H9 (cell line): ENCODE measurements at regions not wholly inside any gene's neighbourhood (a gene's known extent, or its start where the extent isn't known, plus 50 kb on each side); places are given as distances from the start of the nearest gene placed in this dataset.
A peak's percentile ranks its signal among the peaks of the same experiment; 100 is the strongest.

ENCODE experiments used
- DNase-seq: peaks from one replicate; pipeline ENCODE4 v3.0.0-alpha.2; 2017
- H2AFZ ChIP-seq: one replicate; pipeline ENCODE4 v1.6.1; 2013; ENCODE audit warnings: mild to moderate bottlenecking, low read length, control low read depth, moderate library complexity
- H2AK5ac ChIP-seq: 2 replicates; pipeline ENCODE4 v1.6.1; 2013; ENCODE audit warnings: low read length, control low read depth, mixed read lengths; ENCODE audit not compliant: insufficient read length
- H2BK120ac ChIP-seq: one replicate; pipeline ENCODE4 v1.6.1; 2013; ENCODE audit warnings: low read depth, mild to moderate bottlenecking, low read length, control low read depth, inconsistent platforms; ENCODE audit not compliant: poor library complexity, severe bottlenecking
- H2BK12ac ChIP-seq: 2 replicates; pipeline ENCODE4 v1.6.1; 2013; ENCODE audit warnings: low read length, control low read depth, mixed read lengths, low read depth; ENCODE audit not compliant: insufficient read length
- H2BK15ac ChIP-seq: 2 replicates; pipeline ENCODE4 v1.6.1; 2013; ENCODE audit warnings: low read depth, low read length, control low read depth
- H2BK20ac ChIP-seq: one replicate; pipeline ENCODE4 v1.6.1; 2013; ENCODE audit warnings: low read depth, mild to moderate bottlenecking, low read length, control low read depth, inconsistent platforms; ENCODE audit not compliant: poor library complexity, severe bottlenecking
- H2BK5ac ChIP-seq: 2 replicates; pipeline ENCODE4 v1.6.1; 2013; ENCODE audit warnings: low read length, control low read depth, mixed read lengths; ENCODE audit not compliant: insufficient read length
- H3K14ac ChIP-seq: 2 replicates; pipeline ENCODE4 v1.6.1; 2013; ENCODE audit warnings: low read length, control low read depth; ENCODE audit not compliant: insufficient read depth
- H3K18ac ChIP-seq: 2 replicates; pipeline ENCODE4 v1.6.1; 2013; ENCODE audit warnings: low read depth, mild to moderate bottlenecking, mixed read lengths, low read length, control low read depth; ENCODE audit not compliant: insufficient read length
- H3K23ac ChIP-seq: 2 replicates; pipeline ENCODE4 v1.6.1; 2013; ENCODE audit warnings: low read length, control low read depth, mixed read lengths, low read depth; ENCODE audit not compliant: insufficient read length
- H3K23me2 ChIP-seq: 2 replicates; pipeline ENCODE4 v1.6.1; 2013; ENCODE audit warnings: low read depth, mild to moderate bottlenecking, mixed read lengths, low read length, control low read depth; ENCODE audit not compliant: insufficient read length, poor library complexity, severe bottlenecking
- H3K27ac ChIP-seq: 2 replicates; pipeline ENCODE4 v1.5.1; 2013; ENCODE audit warnings: low read length, control low read depth, mixed read lengths, low read depth; ENCODE audit not compliant: insufficient read length
- H3K27me3 ChIP-seq: 2 replicates; pipeline ENCODE4 v1.6.1; 2013; ENCODE audit warnings: low read length, control low read depth, inconsistent platforms; ENCODE audit not compliant: insufficient read depth
- H3K4ac ChIP-seq: 2 replicates; pipeline ENCODE4 v1.6.1; 2013; ENCODE audit warnings: low read depth, mild to moderate bottlenecking, control low read depth, inconsistent platforms, low read length, moderate library complexity
- H3K4me1 ChIP-seq: 2 replicates; pipeline ENCODE4 v1.6.1; 2013; ENCODE audit warnings: low read length, control low read depth, inconsistent platforms; ENCODE audit not compliant: insufficient read depth
- H3K4me2 ChIP-seq: 2 replicates; pipeline ENCODE4 v1.6.1; 2013; ENCODE audit warnings: low read length, control low read depth, mixed read lengths; ENCODE audit not compliant: insufficient read length, insufficient read depth
- H3K56ac ChIP-seq: 2 replicates; pipeline ENCODE4 v1.6.1; 2013; ENCODE audit warnings: low read depth, mild to moderate bottlenecking, mixed read lengths, low read length, control low read depth; ENCODE audit not compliant: insufficient read length
- H3K79me1 ChIP-seq: 2 replicates; pipeline ENCODE4 v1.6.1; 2013; ENCODE audit warnings: low read depth, mild to moderate bottlenecking, moderate library complexity, low read length, control low read depth, inconsistent platforms; ENCODE audit not compliant: insufficient read depth, poor library complexity, severe bottlenecking
- H3K79me2 ChIP-seq: 2 replicates; pipeline ENCODE4 v1.6.1; 2013; ENCODE audit warnings: low read length, control low read depth, inconsistent platforms; ENCODE audit not compliant: insufficient read depth
- H3K9ac ChIP-seq: 2 replicates; pipeline ENCODE4 v1.6.1; 2013; ENCODE audit warnings: low read length, control low read depth, mixed read lengths; ENCODE audit not compliant: insufficient read length; ENCODE audit errors: extremely low read depth
- H3K9me3 ChIP-seq: one replicate; pipeline ENCODE4 v1.6.1; 2013; ENCODE audit warnings: low read depth, low read length, inconsistent platforms; ENCODE audit not compliant: control insufficient read depth
- H3T11ph ChIP-seq: one replicate; pipeline ENCODE4 v1.6.1; 2013; ENCODE audit warnings: mild to moderate bottlenecking, low read length, control low read depth, inconsistent platforms
- H4K20me1 ChIP-seq: one replicate; pipeline ENCODE4 v1.6.1; 2013; ENCODE audit not compliant: control insufficient read depth, insufficient read length, insufficient read depth
- H4K5ac ChIP-seq: 2 replicates; pipeline ENCODE4 v1.6.1; 2013; ENCODE audit warnings: low read depth, mild to moderate bottlenecking, mixed read lengths, low read length, control low read depth; ENCODE audit not compliant: insufficient read length
- H4K8ac ChIP-seq: replicated peaks from 2 replicates; pipeline ENCODE4 v1.6.1; 2013; ENCODE audit warnings: low read length, control low read depth, mixed read lengths, low read depth; ENCODE audit not compliant: insufficient read length
- H4K91ac ChIP-seq: 2 replicates; pipeline ENCODE4 v1.6.1; 2013; ENCODE audit warnings: low read depth, mild to moderate bottlenecking, moderate library complexity, mixed read lengths, low read length, control low read depth; ENCODE audit not compliant: insufficient read length
- H3K27ac Mint-ChIP-seq, 3 experiments: 2 replicates in 2 of 3; 3 replicates in 1 of 3; pipeline ENCODE4 v1.8.0; 2020 to 2021; ENCODE audit warnings: mixed read lengths in 3 of 3, mild to moderate bottlenecking in 1 of 3, moderate library complexity in 1 of 3
- H3K27me3 Mint-ChIP-seq: 2 replicates; pipeline ENCODE4 v1.8.0; 2021; ENCODE audit warnings: low read depth, mild to moderate bottlenecking, moderate library complexity, mixed read lengths
- H3K36me3 Mint-ChIP-seq, 3 experiments: 2 replicates in 2 of 3; 3 replicates in 1 of 3; pipeline ENCODE4 v1.8.0; 2020 to 2021; ENCODE audit warnings: low read depth in 3 of 3, mixed read lengths in 3 of 3; ENCODE audit not compliant: insufficient read depth in 1 of 3
- H3K4me1 Mint-ChIP-seq, 2 experiments: 2 replicates each; pipeline ENCODE4 v1.8.0; 2020; ENCODE audit warnings: mixed read lengths in 2 of 2
- H3K4me3 Mint-ChIP-seq, 2 experiments: 2 replicates in 1 of 2; 3 replicates in 1 of 2; pipeline ENCODE4 v1.8.0; 2020 to 2021; ENCODE audit warnings: mild to moderate bottlenecking in 2 of 2, mixed read lengths in 2 of 2, moderate library complexity in 1 of 2
- H3K9me3 Mint-ChIP-seq, 2 experiments: 2 replicates in 1 of 2; 3 replicates in 1 of 2; pipeline ENCODE4 v1.8.0; 2020; ENCODE audit warnings: mild to moderate bottlenecking in 2 of 2, mixed read lengths in 2 of 2, moderate library complexity in 1 of 2
- CTCF ChIP-seq: fragments of 200-600 bp; sonication (generic); conservative IDR thresholded peaks from 3 replicates; pipeline ENCODE4 v1.8.0; 2021; ENCODE audit warnings: antibody characterized with exemption, mild to moderate bottlenecking
- WGBS: extraction: QIAGEN DNeasy Blood & Tissue Kit; methylation state at CpG from one replicate; pipeline ENCODE4 v1.1.7; 2013; ENCODE audit warnings: missing lambda C conversion rate, low lambda C conversion rate, mixed read lengths; ENCODE audit not compliant: insufficient read length; ENCODE audit errors: extremely low coverage; 5-methylcytosine and 5-hydroxymethylcytosine counted together

DNA sequence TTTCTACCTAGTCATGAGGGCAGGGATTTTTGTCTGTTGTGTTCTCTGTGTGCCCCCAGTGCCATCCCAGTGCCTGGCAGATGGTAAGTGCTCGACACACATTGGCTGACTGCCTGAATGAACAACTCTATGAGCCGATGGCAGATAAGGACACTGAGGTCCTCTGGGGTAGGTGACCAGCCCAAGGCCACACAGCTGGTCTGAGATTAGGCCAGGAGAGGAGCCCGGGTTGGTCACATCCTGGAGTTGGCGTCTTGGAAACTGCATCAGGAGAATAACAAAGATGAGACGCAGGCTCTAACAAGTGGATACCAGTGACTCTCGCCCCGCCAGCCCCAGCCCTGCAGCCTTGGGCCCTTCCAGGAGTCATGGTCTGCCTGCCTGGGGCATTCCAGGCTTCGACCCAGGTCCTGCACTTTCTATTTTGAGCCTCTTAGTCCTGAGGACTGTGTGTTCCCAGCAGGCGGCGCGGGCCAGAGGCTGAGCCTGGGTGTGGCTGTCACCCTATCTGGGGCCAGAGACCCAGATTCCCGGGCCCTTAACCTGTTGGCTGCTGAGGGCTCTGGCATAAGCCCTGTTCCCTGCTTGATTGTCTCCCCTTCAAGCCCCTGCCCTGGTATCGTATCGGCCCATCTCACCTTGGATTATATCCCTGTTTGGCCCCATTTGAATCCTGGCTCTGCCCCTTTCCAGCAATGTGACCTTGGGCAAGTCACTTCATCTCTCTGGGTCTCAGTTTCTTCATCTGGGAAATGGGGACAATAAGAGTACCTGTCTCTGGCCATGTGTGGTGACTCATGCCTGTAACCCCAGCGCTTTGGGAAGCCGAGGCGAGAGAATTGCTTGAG lies 88.3 kb downstream of the CEBPB start:
- Histone ChIP-seq H3K79me2 (no peaks in the 10 kb centered on the region), H3T11ph (no peak overlapping the region), H2AFZ (no peak overlapping the region), H2BK5ac (no peak overlapping the region), H4K5ac (no peak overlapping the region), H2BK15ac (no peak overlapping the region), H3K9ac (no peak overlapping the region), H3K4me2 (no peak overlapping the region), H2BK12ac (no peak overlapping the region), H3K27ac (no peak overlapping the region), H4K20me1 (no peaks in the 10 kb centered on the region), H4K8ac (no peak overlapping the region), H2BK20ac (no peak overlapping the region), H3K18ac (no peak overlapping the region), H2AK5ac (no peak overlapping the region), H3K14ac (0 out of 2 replicates have a peak overlapping the region, but pooled peaks have one; percentile 10), H3K4ac (no peak overlapping the region), H3K23ac (no peak overlapping the region), H3K56ac (no peak overlapping the region), H3K27me3 (no peaks in the 10 kb centered on the region), H3K4me1 (no peaks in the 10 kb centered on the region), H4K91ac (no peak overlapping the region), H3K79me1 (no peaks in the 10 kb centered on the region), H2BK120ac (no peak overlapping the region), H3K9me3 (no peaks in the 10 kb centered on the region), H3K23me2 (no peaks in the 10 kb centered on the region)
- Mint-ChIP-seq H3K36me3 (no peaks in the 10 kb centered on the region), H3K9me3 (no peaks in the 10 kb centered on the region; a peak in 2 of 5 replicates), H3K27ac (peak overlapping the region in 1 of 3 experiments; percentile 38; a peak in 2 of 7 replicates), H3K4me3 (no peak overlapping the region), H3K4me1 (peaks cover 0 to 12% of the 10 kb centered on the region in 2 experiments; a peak in 1 of 4 replicates), H3K27me3 (peaks cover 8% of the 10 kb centered on the region)
- DNase-seq, result no peak
- TF ChIP-seq CTCF, result no peak
- WGBS, result no CpG with 5 or more reads among the region's 17 CpGs
